ENCODE measurements at regions not wholly inside any gene's neighbourhood (a gene's known extent, or its start where the extent isn't known, plus 50 kb on each side); places are given as distances from the start of the nearest gene placed in this dataset.

DNA sequence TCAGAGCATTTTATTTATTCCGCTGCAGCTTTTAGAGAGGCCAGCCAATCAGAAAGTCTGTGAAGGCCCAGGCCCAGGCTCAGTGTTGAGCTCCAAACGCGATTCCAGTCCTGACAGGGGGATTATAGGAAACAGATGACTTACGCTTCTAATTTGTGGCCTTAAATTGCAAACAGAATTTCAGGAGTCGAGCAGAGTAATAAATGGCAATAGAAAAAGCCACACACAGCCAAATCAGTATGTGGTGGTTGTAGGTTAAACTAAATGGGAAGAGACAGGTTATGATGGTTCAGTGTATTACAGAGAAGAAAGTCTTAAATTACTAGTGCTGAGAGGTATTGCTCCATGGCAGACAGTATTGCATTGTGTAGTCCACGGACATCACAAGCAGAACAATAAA is 131.0 kb upstream of the ZEB2 start:
- Histone ChIP-seq H3K9me3 (no peaks in the 10 kb centered on the region), H3K27ac (no peak overlapping the region), H3K36me3 (no peaks in the 10 kb centered on the region), H3K27me3 (no peaks in the 10 kb centered on the region), H3K4me1 (peaks cover 0 to 6% of the 10 kb centered on the region in 2 donors), H3K4me3 (no peak overlapping the region)
- TF ChIP-seq, protein P1, sequence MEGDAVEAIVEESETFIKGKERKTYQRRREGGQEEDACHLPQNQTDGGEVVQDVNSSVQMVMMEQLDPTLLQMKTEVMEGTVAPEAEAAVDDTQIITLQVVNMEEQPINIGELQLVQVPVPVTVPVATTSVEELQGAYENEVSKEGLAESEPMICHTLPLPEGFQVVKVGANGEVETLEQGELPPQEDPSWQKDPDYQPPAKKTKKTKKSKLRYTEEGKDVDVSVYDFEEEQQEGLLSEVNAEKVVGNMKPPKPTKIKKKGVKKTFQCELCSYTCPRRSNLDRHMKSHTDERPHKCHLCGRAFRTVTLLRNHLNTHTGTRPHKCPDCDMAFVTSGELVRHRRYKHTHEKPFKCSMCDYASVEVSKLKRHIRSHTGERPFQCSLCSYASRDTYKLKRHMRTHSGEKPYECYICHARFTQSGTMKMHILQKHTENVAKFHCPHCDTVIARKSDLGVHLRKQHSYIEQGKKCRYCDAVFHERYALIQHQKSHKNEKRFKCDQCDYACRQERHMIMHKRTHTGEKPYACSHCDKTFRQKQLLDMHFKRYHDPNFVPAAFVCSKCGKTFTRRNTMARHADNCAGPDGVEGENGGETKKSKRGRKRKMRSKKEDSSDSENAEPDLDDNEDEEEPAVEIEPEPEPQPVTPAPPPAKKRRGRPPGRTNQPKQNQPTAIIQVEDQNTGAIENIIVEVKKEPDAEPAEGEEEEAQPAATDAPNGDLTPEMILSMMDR (IDR thresholded peaks at IDR 0.05): no peak
- intact Hi-C loops (cut with DNase I): no loop called here
- ATAC-seq (no peak), DNase-seq (no peak)

DNA sequence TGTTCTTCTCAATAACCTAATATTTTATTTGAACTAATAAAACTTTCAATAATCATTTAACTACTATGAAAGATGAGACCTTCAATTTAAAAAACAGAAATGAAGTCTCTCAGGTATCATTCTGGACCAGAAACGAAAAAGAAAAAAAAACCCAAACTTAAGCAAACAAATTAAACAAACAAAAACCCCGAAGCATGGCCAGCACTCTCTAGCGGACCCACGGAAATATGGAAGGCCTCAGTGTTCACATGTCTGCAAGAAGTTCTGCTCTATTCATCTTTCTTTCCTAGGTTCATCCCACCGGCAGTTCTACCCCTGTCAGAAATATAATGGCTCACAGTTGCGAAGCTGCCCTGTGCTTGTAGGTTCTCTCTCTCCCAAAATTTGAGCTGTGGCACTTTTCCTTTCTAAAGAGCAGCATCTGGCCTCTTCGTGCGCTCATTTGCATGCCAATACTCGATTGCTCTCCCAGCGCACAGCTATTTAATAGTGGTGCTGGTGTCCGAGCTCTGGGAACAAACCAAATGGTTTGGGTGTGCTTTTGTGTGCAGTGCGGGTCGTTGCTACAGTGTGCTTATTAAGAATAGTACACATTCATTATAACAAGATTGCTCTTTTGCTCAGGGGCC is 129.0 kb upstream of the ZEB2 start:
- no peaks in the 10 kb centered on the region for H3K36me3 ChIP-seq
- H3K4me1 ChIP-seq: no peaks in the 10 kb centered on the region
- TF ChIP-seq, protein P1 (IDR thresholded peaks at IDR 0.05): no peak
- H3K27me3 ChIP-seq: no peaks in the 10 kb centered on the region
- intact Hi-C loops (cut with DNase I): no loop called here
- H3K4me3 ChIP-seq: no peak overlapping the region
- DNase-seq (no peak), ATAC-seq (no peak)
- H3K27ac ChIP-seq: no peak overlapping the region
- no peaks in the 10 kb centered on the region for H3K9me3 ChIP-seq

DNA sequence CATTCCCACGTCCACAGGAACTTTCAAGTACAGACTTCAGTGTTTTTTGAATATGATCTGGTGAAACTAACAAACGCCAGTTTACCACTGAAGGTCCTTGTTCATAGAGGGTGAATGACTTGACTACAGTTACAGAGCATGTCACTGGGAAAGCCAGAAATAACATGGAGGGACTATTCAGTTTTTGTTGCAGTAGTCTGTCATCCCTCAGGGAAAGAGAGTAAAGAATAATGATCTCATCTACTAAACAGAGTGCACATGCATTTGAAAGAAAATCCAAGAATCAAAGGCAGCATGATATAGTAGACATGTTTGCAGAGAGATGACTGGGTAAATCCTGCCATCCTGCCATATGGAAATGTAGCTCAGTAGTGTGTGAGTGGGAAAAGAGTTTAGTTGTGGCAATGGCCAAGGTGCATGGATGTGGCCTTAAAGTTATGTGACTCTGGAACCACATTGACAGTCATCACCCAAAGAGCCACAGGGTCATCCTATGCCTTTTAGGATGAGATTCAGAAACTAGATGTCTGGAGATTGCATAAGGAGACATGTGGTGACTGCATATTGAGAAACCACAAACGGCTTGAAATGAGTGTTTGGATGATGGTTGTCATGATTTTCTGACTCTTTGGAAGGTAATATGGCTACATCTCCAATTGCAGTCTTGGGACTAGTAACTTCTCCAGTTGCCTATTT is 125.3 kb upstream of the ZEB2 start:
- H3K27ac ChIP-seq: no peak overlapping the region
- no peaks in the 10 kb centered on the region for H3K9me3 ChIP-seq
- TF ChIP-seq, protein P1 (IDR thresholded peaks at IDR 0.05): no peak
- H3K4me3 ChIP-seq: no peak overlapping the region
- ATAC-seq (peak; percentile 49), DNase-seq (no peak)
- H3K27me3 ChIP-seq: no peaks in the 10 kb centered on the region
- H3K4me1 ChIP-seq: no peaks in the 10 kb centered on the region
- H3K36me3 ChIP-seq: no peaks in the 10 kb centered on the region
- intact Hi-C loops (cut with DNase I): no loop called here

DNA sequence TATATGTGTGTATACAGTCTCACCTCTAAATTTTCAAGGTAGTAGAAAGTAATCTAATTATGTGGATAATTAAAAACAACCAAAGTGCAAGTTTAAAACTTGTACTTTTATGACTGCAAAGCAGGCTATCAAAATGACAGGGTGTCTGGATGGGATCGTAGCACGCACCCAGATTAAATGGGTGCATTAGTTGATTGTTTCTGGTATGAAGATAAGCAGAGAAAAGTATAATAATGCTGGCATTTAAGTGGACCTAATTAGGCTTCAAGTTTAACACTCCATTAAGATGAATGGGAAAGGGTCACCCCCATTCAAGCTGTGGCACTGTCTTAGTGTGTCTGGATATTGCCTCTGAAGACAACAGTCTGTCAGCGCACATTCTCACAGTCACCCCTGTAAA is 124.6 kb upstream of the ZEB2 start:
- Histone ChIP-seq H3K4me1 (no peaks in the 10 kb centered on the region), H3K9me3 (no peaks in the 10 kb centered on the region), H3K27ac (no peak overlapping the region), H3K27me3 (no peaks in the 10 kb centered on the region), H3K4me3 (no peak overlapping the region), H3K36me3 (no peaks in the 10 kb centered on the region)
- TF ChIP-seq, protein P1 (IDR thresholded peaks at IDR 0.05): no peak
- intact Hi-C loops (cut with DNase I): no loop called here
- DNase-seq (no peak), ATAC-seq (no peak)

DNA sequence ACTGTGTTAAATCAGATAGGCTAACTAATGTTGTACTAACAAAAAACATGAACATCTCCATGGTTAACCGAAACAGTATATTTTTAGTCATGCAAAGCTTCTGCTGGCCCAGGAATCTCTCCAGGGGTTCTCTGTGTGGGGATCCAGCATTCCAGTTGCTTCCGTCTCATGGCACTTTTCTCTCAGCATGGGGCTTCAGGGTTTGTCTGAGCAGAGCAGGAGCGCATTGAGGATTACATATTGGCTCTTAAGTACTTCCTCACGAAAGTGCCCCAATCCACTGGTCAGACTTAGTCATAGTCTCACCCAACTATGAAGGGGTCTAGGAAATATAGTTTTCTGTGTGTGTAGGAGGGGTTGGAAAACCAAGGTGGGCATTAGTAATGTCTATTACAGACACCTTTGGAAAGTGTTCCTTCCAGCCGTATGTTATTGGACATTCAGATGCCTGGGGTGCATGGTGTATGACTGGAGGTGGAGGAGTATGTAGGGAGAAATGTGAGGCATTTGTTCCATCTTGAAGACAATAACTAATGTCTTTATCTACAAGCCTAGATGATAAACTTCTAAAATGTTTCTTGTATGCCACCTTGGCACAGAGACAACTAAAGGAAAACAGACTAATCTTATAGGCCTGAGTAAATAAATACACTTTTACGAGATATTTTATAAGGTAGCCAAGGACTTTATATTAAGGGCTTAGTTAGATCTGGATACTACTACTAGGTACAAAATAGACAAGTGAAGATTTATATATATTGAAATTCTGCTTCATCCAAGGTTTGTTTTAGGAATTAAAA is 123.8 kb upstream of the ZEB2 start:
- Histone ChIP-seq H3K4me1 (no peaks in the 10 kb centered on the region), H3K9me3 (no peaks in the 10 kb centered on the region), H3K27me3 (no peaks in the 10 kb centered on the region), H3K4me3 (no peak overlapping the region), H3K27ac (no peak overlapping the region), H3K36me3 (no peaks in the 10 kb centered on the region)
- no peak for DNase-seq
- intact Hi-C loops (cut with DNase I): no loop called here
- TF ChIP-seq, protein P1 (IDR thresholded peaks at IDR 0.05): no peak
- no peak for ATAC-seq

All from left lung (tissue), 4 donors.